ENCODE measurements at regions not wholly inside any gene's neighbourhood (a gene's known extent, or its start where the extent isn't known, plus 50 kb on each side); places are given as distances from the start of the nearest gene placed in this dataset.
"Not testable (repeated sequence)": the region's sequence is repeated elsewhere in the genome, so short reads cannot be mapped to it uniquely, and the experiment has no call there.

- not testable (repeated sequence) for TF ChIP-seq CTCF (IDR thresholded peaks at IDR 0.05; ENCODE audit: poor library complexity); EZH2phosphoT487 (IDR thresholded peaks at IDR 0.05; ENCODE audit: low read depth, severe bottlenecking, unreplicated experiment); EZH2 (IDR thresholded peaks at IDR 0.05; ENCODE audit: borderline replicate concordance)
Measured at GRCh38 chr6:142016666-142017065, 116.1 kb upstream of the GJE1 start.

Measured in hepatocyte (in vitro differentiated cells).